ENCODE measurements at regions not wholly inside any gene's neighbourhood (a gene's known extent, or its start where the extent isn't known, plus 50 kb on each side); places are given as distances from the start of the nearest gene placed in this dataset.

- ChIA-PET RAD21 (ENCODE audit: low non-redundant PET in 1 of 2, low total read pairs in 2 of 2, uncharacterized antibody in 2 of 2, unreplicated experiment in 2 of 2) (no interaction called here), POLR2A (no interaction called here), CTCF (no interaction called here)
- H3K9ac ChIP-seq (ENCODE audit: low read length): no peak overlapping the region
- no TSS peak for BruUV-seq (replicated peaks)
- no peak overlapping the region for H2AFZ ChIP-seq (ENCODE audit: low read depth, low read length, poor library complexity, severe bottlenecking)
- no peaks in the 10 kb centered on the region for H3K4me1 ChIP-seq (ENCODE audit: control insufficient read depth in 1 of 2, insufficient read depth in 2 of 2, low read length in 2 of 2)
- ATAC-seq: no peak
- no peak overlapping the region for H3K27ac ChIP-seq (ENCODE audit: low read depth, low read length)
- no peak overlapping the region for H3K4me3 ChIP-seq (replicated peaks in 1 of 2; ENCODE audit: low read depth in 1 of 2, low read length in 2 of 2)
- no peaks in the 10 kb centered on the region for H3K27me3 ChIP-seq (ENCODE audit: insufficient read depth, low read length)
- H3K9me2 ChIP-seq (ENCODE audit: insufficient read depth): no peaks in the 10 kb centered on the region
- TF ChIP-seq ZFX (IDR thresholded peaks at IDR 0.05): no peak
- no peak for TF ChIP-seq YY1 (IDR thresholded peaks at IDR 0.05; ENCODE audit: extremely low read depth, insufficient replicate concordance, low read depth, low read length)
- no peak for TF ChIP-seq ZNF274 (IDR thresholded peaks at IDR 0.05; ENCODE audit: low read depth, low read length)
- TF ChIP-seq EZH2 (IDR thresholded peaks at IDR 0.05): no peak
- TF ChIP-seq CBX3 (IDR thresholded peaks at IDR 0.05; ENCODE audit: low read depth): no peak
- TF ChIP-seq JUND (IDR thresholded peaks at IDR 0.05): no peak
- TF ChIP-seq SIN3A (IDR thresholded peaks at IDR 0.05; ENCODE audit: low read depth): no peak
- TF ChIP-seq, protein P1, sequence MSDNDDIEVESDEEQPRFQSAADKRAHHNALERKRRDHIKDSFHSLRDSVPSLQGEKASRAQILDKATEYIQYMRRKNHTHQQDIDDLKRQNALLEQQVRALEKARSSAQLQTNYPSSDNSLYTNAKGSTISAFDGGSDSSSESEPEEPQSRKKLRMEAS (IDR thresholded peaks at IDR 0.05): no peak
- TF ChIP-seq, protein P2, sequence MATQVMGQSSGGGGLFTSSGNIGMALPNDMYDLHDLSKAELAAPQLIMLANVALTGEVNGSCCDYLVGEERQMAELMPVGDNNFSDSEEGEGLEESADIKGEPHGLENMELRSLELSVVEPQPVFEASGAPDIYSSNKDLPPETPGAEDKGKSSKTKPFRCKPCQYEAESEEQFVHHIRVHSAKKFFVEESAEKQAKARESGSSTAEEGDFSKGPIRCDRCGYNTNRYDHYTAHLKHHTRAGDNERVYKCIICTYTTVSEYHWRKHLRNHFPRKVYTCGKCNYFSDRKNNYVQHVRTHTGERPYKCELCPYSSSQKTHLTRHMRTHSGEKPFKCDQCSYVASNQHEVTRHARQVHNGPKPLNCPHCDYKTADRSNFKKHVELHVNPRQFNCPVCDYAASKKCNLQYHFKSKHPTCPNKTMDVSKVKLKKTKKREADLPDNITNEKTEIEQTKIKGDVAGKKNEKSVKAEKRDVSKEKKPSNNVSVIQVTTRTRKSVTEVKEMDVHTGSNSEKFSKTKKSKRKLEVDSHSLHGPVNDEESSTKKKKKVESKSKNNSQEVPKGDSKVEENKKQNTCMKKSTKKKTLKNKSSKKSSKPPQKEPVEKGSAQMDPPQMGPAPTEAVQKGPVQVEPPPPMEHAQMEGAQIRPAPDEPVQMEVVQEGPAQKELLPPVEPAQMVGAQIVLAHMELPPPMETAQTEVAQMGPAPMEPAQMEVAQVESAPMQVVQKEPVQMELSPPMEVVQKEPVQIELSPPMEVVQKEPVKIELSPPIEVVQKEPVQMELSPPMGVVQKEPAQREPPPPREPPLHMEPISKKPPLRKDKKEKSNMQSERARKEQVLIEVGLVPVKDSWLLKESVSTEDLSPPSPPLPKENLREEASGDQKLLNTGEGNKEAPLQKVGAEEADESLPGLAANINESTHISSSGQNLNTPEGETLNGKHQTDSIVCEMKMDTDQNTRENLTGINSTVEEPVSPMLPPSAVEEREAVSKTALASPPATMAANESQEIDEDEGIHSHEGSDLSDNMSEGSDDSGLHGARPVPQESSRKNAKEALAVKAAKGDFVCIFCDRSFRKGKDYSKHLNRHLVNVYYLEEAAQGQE (IDR thresholded peaks at IDR 0.05; ENCODE audit: low read depth): no peak
- no peak for TF ChIP-seq POLR2A (IDR thresholded peaks at IDR 0.05; ENCODE audit: borderline replicate concordance, extremely low read depth, insufficient read depth, insufficient read length)
- no peaks in the 10 kb centered on the region for H3K79me2 ChIP-seq (ENCODE audit: insufficient read depth, low read length)
- no peak for DNase-seq (ENCODE audit: low read depth, low spot score)
- no peaks in the 10 kb centered on the region for H3K36me3 ChIP-seq (ENCODE audit: control insufficient read depth in 1 of 2, insufficient read depth in 2 of 2, low read length in 2 of 2)
- H4K20me1 ChIP-seq (ENCODE audit: insufficient read depth): no peaks in the 10 kb centered on the region
- H3K4me2 ChIP-seq (ENCODE audit: low read length): no peak overlapping the region
- H3K9me3 ChIP-seq (ENCODE audit: control insufficient read depth in 1 of 2, insufficient read depth in 1 of 2, low read depth in 1 of 2, low read length in 2 of 2): peaks cover 0 to 6% of the 10 kb centered on the region in 2 experiments; a peak in 1 of 4 replicates
- intact Hi-C loops (cut with micrococcal nuclease): no loop called here
These were observed 301.4 kb upstream of the SYT4 start for GRCh38 chr18:43578706-43579105.

Measured in HCT116 (cell line).